Neural progenitor cell (in vitro differentiated cells): ENCODE measurements at regions not wholly inside any gene's neighbourhood (a gene's known extent, or its start where the extent isn't known, plus 50 kb on each side); places are given as distances from the start of the nearest gene placed in this dataset.
"Not testable (repeated sequence)": the region's sequence is repeated elsewhere in the genome, so short reads cannot be mapped to it uniquely, and the experiment has no call there.

Experiments
- DNase-seq: peaks from one replicate; pipeline ENCODE4 v3.0.0-alpha.2; 2016; ENCODE audit warnings: low spot score
- H2AFZ ChIP-seq: fragments of 200-600 bp; sonication (generic); replicated peaks from 2 replicates; pipeline ENCODE4 v1.6.1; 2016; ENCODE audit warnings: antibody characterized with exemption
- H3F3A ChIP-seq: fragments of 200-600 bp; sonication (generic); 2 replicates; pipeline ENCODE4 v1.6.1; 2016; ENCODE audit warnings: antibody characterized with exemption, low read depth
- H3K27ac ChIP-seq: fragments of 200-600 bp; sonication (generic); 2 replicates; pipeline ENCODE4 v1.5.1; 2016; ENCODE audit warnings: mild to moderate bottlenecking
- H3K27me3 ChIP-seq: fragments of 200-600 bp; sonication (generic); 2 replicates; pipeline ENCODE4 v1.6.1; 2016; ENCODE audit warnings: mild to moderate bottlenecking, moderate library complexity
- H3K36me3 ChIP-seq: fragments of 200-600 bp; sonication (generic); 2 replicates; pipeline ENCODE4 v1.5.1; 2016
- H3K4me1 ChIP-seq: fragments of 200-600 bp; sonication (generic); 2 replicates; pipeline ENCODE4 v1.6.1; 2016; ENCODE audit warnings: mixed run types
- H3K4me2 ChIP-seq: fragments of 200-600 bp; sonication (generic); 2 replicates; pipeline ENCODE4 v1.6.1; 2016
- H3K4me3 ChIP-seq: fragments of 200-600 bp; sonication (generic); 2 replicates; pipeline ENCODE4 v1.5.1; 2016
- H3K79me2 ChIP-seq: fragments of 200-600 bp; sonication (generic); 2 replicates; pipeline ENCODE4 v1.6.1; 2016; ENCODE audit warnings: low read depth
- H3K9ac ChIP-seq: fragments of 200-600 bp; sonication (generic); 2 replicates; pipeline ENCODE4 v1.6.1; 2016
- H3K9me3 ChIP-seq: fragments of 200-600 bp; sonication (generic); 2 replicates; pipeline ENCODE4 v1.5.1; 2016; ENCODE audit warnings: low read depth
- H4K20me1 ChIP-seq: fragments of 200-600 bp; sonication (generic); 2 replicates; pipeline ENCODE4 v1.6.1; 2016; ENCODE audit warnings: low read depth
- H3K27ac Mint-ChIP-seq: 3 replicates; pipeline ENCODE4 v1.8.0; 2021; ENCODE audit warnings: mixed read lengths
- H3K27me3 Mint-ChIP-seq: 2 replicates; pipeline ENCODE4 v1.8.0; 2022; ENCODE audit warnings: low read depth, mild to moderate bottlenecking, inconsistent platforms, moderate library complexity, mixed read lengths; ENCODE audit not compliant: insufficient read depth
- H3K36me3 Mint-ChIP-seq: 3 replicates; pipeline ENCODE4 v1.8.0; 2021; ENCODE audit warnings: mixed read lengths
- H3K4me1 Mint-ChIP-seq: 3 replicates; pipeline ENCODE4 v1.8.0; 2021; ENCODE audit warnings: mixed read lengths
- H3K4me3 Mint-ChIP-seq: 3 replicates; pipeline ENCODE4 v1.8.0; 2021; ENCODE audit warnings: mild to moderate bottlenecking, moderate library complexity, mixed read lengths
- H3K9me3 Mint-ChIP-seq: 3 replicates; pipeline ENCODE4 v1.8.0; 2020; ENCODE audit warnings: mixed read lengths
- CTCF ChIP-seq: fragments of 200-600 bp; sonication (generic); IDR thresholded peaks from 2 replicates; pipeline ENCODE4 v1.5.1; 2017; ENCODE audit warnings: antibody characterized with exemption, mild to moderate bottlenecking
- EZH2 ChIP-seq: fragments of 200-600 bp; sonication (generic); IDR thresholded peaks from 2 replicates; pipeline ENCODE4 v1.6.1; 2017; ENCODE audit warnings: antibody characterized with exemption, mild to moderate bottlenecking, moderate library complexity
- EZH2phosphoT487 ChIP-seq: fragments of 200-600 bp; sonication (generic); IDR thresholded peaks from 2 replicates; pipeline ENCODE4 v1.6.1; 2017; ENCODE audit warnings: antibody characterized with exemption

DNA sequence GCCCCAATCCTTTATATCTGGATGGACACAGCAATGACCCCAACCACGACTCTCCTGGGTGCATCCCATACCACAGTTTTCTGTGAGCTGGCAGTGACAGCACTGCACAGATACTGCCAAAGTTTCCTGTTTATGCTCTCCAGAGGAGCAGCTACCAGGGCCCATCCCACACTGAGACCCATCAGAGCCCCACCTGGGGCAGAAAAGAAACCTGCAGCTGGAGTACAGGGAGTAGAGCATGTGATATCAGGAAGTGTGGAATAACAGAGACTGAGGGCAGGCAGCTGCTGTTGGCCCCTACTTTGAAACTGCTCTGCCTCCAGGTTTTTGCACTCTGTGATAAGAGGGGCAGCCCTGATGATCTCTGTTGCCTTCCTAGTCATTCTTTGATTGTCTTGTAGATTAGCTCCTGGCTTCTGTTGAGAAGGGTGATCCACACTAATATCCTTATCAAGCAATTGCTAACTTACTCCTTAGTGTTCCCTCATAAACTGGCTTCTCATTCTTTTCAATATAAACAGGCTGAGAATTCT, 526.3 kb upstream of the TECRL start:
- DNase-seq: no peak
- TF ChIP-seq EZH2phosphoT487 (no peak), CTCF (no peak), EZH2 (no peak)
- Histone ChIP-seq H3K79me2 (no peaks in the 10 kb centered on the region), H3F3A (no peaks in the 10 kb centered on the region), H3K27me3 (no peaks in the 10 kb centered on the region), H3K4me2 (no peak overlapping the region), H3K36me3 (no peaks in the 10 kb centered on the region), H3K4me1 (no peaks in the 10 kb centered on the region), H3K27ac (no peak overlapping the region), H3K9ac (no peak overlapping the region), H4K20me1 (no peaks in the 10 kb centered on the region), H2AFZ (no peak overlapping the region), H3K4me3 (no peak overlapping the region), H3K9me3 (no peaks in the 10 kb centered on the region)
- Mint-ChIP-seq H3K27ac (no peak overlapping the region), H3K36me3 (no peaks in the 10 kb centered on the region), H3K4me1 (no peaks in the 10 kb centered on the region), H3K4me3 (no peak overlapping the region), H3K9me3 (peaks cover 3% of the 10 kb centered on the region), H3K27me3 (no peaks in the 10 kb centered on the region)

DNA sequence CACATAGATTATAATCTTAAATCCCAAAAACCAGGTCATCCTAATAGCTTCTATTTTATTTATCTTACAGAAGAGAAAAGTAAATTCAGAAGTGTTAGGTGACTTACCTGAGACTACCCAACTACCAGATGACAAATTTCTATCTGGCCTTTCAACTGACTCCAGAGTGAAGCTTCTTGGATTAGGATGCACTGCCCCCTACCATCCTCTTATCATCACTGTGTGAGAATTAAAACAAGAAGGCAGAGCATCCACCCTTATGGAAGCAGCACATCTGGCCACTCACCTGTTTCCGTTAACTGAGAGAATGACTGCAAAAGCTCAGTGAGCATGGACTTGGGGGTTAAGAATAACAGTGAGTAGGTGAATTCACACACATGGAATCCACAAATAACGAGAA, 502.6 kb upstream of the TECRL start:
- Histone ChIP-seq H3K4me3 (no peak overlapping the region), H3K9me3 (no peaks in the 10 kb centered on the region), H3K27ac (no peak overlapping the region), H2AFZ (no peak overlapping the region), H3F3A (no peaks in the 10 kb centered on the region), H3K27me3 (no peaks in the 10 kb centered on the region), H3K4me1 (no peaks in the 10 kb centered on the region), H3K36me3 (no peaks in the 10 kb centered on the region), H3K9ac (no peak overlapping the region), H3K4me2 (no peak overlapping the region), H4K20me1 (no peaks in the 10 kb centered on the region), H3K79me2 (no peaks in the 10 kb centered on the region)
- Mint-ChIP-seq H3K36me3 (no peaks in the 10 kb centered on the region), H3K4me3 (no peak overlapping the region), H3K27me3 (no peaks in the 10 kb centered on the region), H3K9me3 (peaks cover 12% of the 10 kb centered on the region), H3K27ac (no peak overlapping the region), H3K4me1 (no peaks in the 10 kb centered on the region)
- peak; percentile 52 for DNase-seq
- TF ChIP-seq CTCF (peak; percentile 58), EZH2phosphoT487 (no peak)

DNA sequence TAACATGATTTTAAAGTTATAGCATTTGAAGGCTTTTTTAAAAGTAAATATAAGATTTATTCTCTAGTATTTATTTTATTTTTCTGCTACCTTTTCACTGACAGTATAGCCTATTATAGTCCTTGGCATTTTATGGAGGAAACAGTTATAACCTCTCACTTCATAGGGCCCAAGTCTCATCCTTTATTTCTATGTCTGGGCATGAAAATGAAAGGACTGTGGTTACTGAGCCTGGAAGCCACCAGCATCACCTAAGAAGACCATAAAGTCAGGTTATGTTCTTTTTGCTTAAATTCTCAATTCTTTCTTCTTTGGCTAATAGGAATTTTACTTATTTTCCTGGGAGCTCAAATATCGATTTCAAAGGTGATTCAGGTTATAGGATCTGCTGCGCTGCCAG, 494.7 kb upstream of the TECRL start:
- H3K4me1 Mint-ChIP-seq: peaks cover 7% of the 10 kb centered on the region
- no peak overlapping the region for H3K4me3 Mint-ChIP-seq
- H3K9me3 Mint-ChIP-seq: peaks cover 3% of the 10 kb centered on the region
- Histone ChIP-seq H3K4me2 (no peak overlapping the region), H3K36me3 (no peaks in the 10 kb centered on the region), H3K79me2 (no peaks in the 10 kb centered on the region), H2AFZ (no peak overlapping the region), H4K20me1 (no peaks in the 10 kb centered on the region), H3K27me3 (no peaks in the 10 kb centered on the region), H3K4me3 (no peak overlapping the region), H3K4me1 (no peaks in the 10 kb centered on the region), H3F3A (no peaks in the 10 kb centered on the region), H3K9ac (no peak overlapping the region), H3K9me3 (no peaks in the 10 kb centered on the region), H3K27ac (no peak overlapping the region)
- no peaks in the 10 kb centered on the region for H3K27me3 Mint-ChIP-seq
- no peak for DNase-seq
- no peaks in the 10 kb centered on the region for H3K36me3 Mint-ChIP-seq
- TF ChIP-seq EZH2phosphoT487: no peak
- no peak for TF ChIP-seq EZH2
- no peak overlapping the region for H3K27ac Mint-ChIP-seq

GRCh38 chr4:64899563-64899962, 490.3 kb upstream of the TECRL start:
- Mint-ChIP-seq H3K27ac (no peak overlapping the region), H3K36me3 (no peaks in the 10 kb centered on the region), H3K4me3 (no peak overlapping the region), H3K9me3 (no peaks in the 10 kb centered on the region), H3K27me3 (no peaks in the 10 kb centered on the region), H3K4me1 (peaks cover 16% of the 10 kb centered on the region)
- Histone ChIP-seq H3F3A (no peaks in the 10 kb centered on the region), H3K36me3 (no peaks in the 10 kb centered on the region), H2AFZ (no peak overlapping the region), H3K79me2 (no peaks in the 10 kb centered on the region), H3K9me3 (no peaks in the 10 kb centered on the region), H3K4me3 (no peak overlapping the region), H3K27me3 (no peaks in the 10 kb centered on the region), H3K4me2 (no peak overlapping the region), H3K27ac (no peak overlapping the region), H3K4me1 (peaks cover 17% of the 10 kb centered on the region), H3K9ac (no peak overlapping the region), H4K20me1 (no peaks in the 10 kb centered on the region)
- DNase-seq: no peak
- TF ChIP-seq EZH2phosphoT487: no peak
- no peak for TF ChIP-seq EZH2
- TF ChIP-seq CTCF: no peak

GRCh38 chr4:64899030-64899429, 489.8 kb upstream of the TECRL start:
- H3K4me1 ChIP-seq: peaks cover 17% of the 10 kb centered on the region
- not testable (repeated sequence) for H3K27me3 ChIP-seq, H3K9ac ChIP-seq, H3F3A ChIP-seq, H3K27ac Mint-ChIP-seq, H3K36me3 Mint-ChIP-seq, H3K4me3 Mint-ChIP-seq, H3K27me3 Mint-ChIP-seq, H3K27ac ChIP-seq, H2AFZ ChIP-seq, H3K79me2 ChIP-seq, H3K4me2 ChIP-seq, H3K9me3 ChIP-seq, H3K9me3 Mint-ChIP-seq, DNase-seq, H4K20me1 ChIP-seq, H3K36me3 ChIP-seq, H3K4me3 ChIP-seq
- peaks cover 16% of the 10 kb centered on the region for H3K4me1 Mint-ChIP-seq
